ENCODE measurements at regions not wholly inside any gene's neighbourhood (a gene's known extent, or its start where the extent isn't known, plus 50 kb on each side); places are given as distances from the start of the nearest gene placed in this dataset.

DNA sequence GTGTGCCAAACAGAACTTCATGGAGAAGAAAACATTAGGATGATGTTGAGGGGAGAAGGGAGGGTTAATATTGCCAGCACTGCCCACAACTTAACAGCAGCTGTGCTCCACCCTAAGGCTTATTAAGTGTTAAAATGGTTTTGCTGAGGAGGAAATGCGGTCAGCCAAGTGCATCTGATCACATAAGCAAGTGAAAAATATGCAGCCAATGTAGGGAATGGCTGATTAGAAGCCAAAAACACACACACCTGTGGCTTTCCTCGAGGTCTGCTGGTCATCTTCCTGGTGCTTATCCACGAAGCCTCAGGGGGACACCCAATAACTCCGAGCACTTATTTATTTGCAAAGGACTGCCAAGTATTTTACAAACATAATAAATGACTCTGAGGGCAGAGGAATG is 66.3 kb upstream of the GPR45 start:
- TF ChIP-seq, protein P1, sequence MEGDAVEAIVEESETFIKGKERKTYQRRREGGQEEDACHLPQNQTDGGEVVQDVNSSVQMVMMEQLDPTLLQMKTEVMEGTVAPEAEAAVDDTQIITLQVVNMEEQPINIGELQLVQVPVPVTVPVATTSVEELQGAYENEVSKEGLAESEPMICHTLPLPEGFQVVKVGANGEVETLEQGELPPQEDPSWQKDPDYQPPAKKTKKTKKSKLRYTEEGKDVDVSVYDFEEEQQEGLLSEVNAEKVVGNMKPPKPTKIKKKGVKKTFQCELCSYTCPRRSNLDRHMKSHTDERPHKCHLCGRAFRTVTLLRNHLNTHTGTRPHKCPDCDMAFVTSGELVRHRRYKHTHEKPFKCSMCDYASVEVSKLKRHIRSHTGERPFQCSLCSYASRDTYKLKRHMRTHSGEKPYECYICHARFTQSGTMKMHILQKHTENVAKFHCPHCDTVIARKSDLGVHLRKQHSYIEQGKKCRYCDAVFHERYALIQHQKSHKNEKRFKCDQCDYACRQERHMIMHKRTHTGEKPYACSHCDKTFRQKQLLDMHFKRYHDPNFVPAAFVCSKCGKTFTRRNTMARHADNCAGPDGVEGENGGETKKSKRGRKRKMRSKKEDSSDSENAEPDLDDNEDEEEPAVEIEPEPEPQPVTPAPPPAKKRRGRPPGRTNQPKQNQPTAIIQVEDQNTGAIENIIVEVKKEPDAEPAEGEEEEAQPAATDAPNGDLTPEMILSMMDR (IDR thresholded peaks at IDR 0.05): no peak
- no peak for TF ChIP-seq POLR2A (IDR thresholded peaks at IDR 0.05)

Measured in heart left ventricle (tissue), 13 donors.